ENCODE measurements at regions not wholly inside any gene's neighbourhood (a gene's known extent, or its start where the extent isn't known, plus 50 kb on each side); places are given as distances from the start of the nearest gene placed in this dataset.

DNA sequence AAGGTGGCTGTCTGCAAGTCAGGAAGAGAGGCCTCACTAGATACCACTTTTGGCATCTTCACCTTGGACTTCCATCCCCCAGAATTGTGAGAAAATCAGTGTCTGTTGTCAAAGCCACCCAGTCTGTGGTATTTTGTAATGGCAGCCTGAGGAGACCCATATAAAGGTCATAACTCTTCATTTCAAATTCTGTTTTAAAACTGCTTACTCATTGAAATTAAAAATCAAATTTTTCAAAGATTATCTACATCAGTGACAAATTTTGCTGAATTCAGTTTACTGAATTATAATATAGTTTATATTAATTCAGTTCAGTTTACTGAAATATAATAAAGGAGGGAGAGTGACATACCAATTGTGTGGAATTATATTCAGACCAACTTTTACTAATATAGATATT, 133.1 kb upstream of the IL15 start:
- TF ChIP-seq, protein P1, sequence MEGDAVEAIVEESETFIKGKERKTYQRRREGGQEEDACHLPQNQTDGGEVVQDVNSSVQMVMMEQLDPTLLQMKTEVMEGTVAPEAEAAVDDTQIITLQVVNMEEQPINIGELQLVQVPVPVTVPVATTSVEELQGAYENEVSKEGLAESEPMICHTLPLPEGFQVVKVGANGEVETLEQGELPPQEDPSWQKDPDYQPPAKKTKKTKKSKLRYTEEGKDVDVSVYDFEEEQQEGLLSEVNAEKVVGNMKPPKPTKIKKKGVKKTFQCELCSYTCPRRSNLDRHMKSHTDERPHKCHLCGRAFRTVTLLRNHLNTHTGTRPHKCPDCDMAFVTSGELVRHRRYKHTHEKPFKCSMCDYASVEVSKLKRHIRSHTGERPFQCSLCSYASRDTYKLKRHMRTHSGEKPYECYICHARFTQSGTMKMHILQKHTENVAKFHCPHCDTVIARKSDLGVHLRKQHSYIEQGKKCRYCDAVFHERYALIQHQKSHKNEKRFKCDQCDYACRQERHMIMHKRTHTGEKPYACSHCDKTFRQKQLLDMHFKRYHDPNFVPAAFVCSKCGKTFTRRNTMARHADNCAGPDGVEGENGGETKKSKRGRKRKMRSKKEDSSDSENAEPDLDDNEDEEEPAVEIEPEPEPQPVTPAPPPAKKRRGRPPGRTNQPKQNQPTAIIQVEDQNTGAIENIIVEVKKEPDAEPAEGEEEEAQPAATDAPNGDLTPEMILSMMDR (IDR thresholded peaks at IDR 0.05): no peak
- TF ChIP-seq POLR2A (IDR thresholded peaks at IDR 0.05): no peak
- intact Hi-C loops (cut with DNase I; ENCODE audit: low total_unique reads): no loop called here
- no peak overlapping the region for H3K4me3 ChIP-seq (ENCODE audit: low read depth, poor library complexity, severe bottlenecking)
- no peak for DNase-seq (ENCODE audit: low spot score in 2 of 2)

DNA sequence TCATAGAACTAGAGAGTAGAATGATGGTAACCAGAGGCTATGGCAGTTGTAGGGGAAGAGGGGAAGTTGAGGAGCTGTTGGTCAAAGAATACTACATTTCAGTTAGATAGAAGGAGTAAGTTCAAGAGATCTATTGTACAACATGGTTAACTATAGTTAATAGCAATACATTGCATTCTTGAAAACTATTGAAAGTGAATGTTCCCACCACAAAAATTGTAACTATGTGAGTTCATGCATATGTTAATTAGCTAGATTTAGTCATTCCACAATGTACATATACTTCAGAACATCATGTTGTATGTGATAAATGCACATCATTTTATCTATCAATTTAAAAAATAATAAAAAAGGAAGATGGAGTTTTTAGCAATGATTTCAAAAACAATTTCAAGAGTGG, 125.3 kb upstream of the IL15 start:
- no peak for TF ChIP-seq POLR2A (IDR thresholded peaks at IDR 0.05)
- TF ChIP-seq, protein P1 (IDR thresholded peaks at IDR 0.05): no peak
- intact Hi-C loops (cut with DNase I; ENCODE audit: low total_unique reads): no loop called here
- H3K4me3 ChIP-seq (ENCODE audit: low read depth, poor library complexity, severe bottlenecking): no peak overlapping the region
- no peak for DNase-seq (ENCODE audit: low spot score in 2 of 2)

DNA sequence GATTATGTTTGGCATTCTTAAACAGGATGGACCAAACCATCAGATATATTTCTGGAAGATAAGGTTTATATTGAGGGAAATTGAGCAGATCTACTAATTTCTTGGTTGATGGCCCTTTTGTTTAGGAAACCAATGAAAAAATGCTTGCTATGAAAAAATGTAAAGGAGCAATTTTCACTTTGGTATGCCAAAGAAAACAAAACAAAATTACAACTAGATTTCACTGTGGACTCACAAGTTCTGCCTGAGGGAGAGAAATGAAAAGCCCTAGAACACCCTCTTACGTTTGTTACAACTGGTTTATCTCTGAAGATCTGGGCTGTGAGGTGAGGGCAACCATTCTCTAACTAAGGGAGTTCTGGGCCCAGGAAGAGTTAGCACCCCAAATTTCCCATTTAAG, 122.5 kb upstream of the IL15 start:
- WGBS, 2 donors: 51 to 84% methylated on average over 1 of the region's 1 CpG
- no peak overlapping the region for H3K4me3 ChIP-seq (ENCODE audit: low read depth, poor library complexity, severe bottlenecking)
- TF ChIP-seq POLR2A (IDR thresholded peaks at IDR 0.05): no peak
- TF ChIP-seq, protein P1 (IDR thresholded peaks at IDR 0.05): no peak
- intact Hi-C loops (cut with DNase I; ENCODE audit: low total_unique reads): no loop called here
- no peak for DNase-seq (ENCODE audit: low spot score in 2 of 2)

DNA sequence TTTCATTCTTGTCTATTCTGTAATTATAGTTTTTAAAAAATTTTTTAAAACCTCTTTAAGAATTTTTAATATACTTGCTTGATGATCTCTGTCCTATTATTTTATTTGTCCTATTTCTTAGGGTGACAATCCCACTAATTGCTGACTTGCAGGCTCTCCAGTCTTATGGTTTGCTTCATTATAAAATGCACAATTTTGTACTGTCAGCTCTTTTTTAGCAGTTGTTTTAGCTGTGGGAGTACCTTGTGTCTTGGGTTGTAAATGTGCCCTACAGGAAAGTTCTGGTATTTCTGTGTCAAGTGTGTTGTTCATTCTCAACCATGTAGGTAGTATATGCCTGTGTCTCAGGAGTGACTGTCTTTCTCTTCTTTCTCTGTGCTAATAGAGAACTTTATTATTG, 118.2 kb upstream of the IL15 start:
- no peak for TF ChIP-seq POLR2A (IDR thresholded peaks at IDR 0.05)
- TF ChIP-seq, protein P1 (IDR thresholded peaks at IDR 0.05): no peak
- intact Hi-C loops (cut with DNase I; ENCODE audit: low total_unique reads): no loop called here

DNA sequence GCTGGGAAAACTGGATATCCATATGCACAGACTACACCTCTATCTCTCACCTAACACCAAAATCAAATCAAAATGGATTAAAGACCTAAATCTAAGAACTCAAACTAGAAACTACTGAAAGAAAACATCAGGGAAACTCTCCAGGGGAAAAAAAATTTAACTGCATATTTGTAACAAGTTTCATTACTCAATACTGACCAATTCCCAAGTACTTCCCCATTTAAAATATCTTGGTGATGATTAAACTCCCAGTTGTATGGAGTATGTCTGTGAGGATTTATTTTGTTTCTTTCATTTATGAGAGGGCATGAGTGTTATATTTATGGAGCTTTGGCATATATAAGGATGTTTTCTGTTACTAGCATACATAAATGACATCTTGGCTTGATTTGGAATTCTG, 112.3 kb upstream of the IL15 start:
- DNase-seq (ENCODE audit: low spot score in 2 of 2): no peak
- no peak for TF ChIP-seq POLR2A (IDR thresholded peaks at IDR 0.05)
- TF ChIP-seq, protein P1 (IDR thresholded peaks at IDR 0.05): no peak
- intact Hi-C loops (cut with DNase I; ENCODE audit: low total_unique reads): no loop called here
- no peak overlapping the region for H3K4me3 ChIP-seq (ENCODE audit: low read depth, poor library complexity, severe bottlenecking)

More for the DNA sequence above, 118.2 kb upstream of the IL15 start:
- no peak for DNase-seq (ENCODE audit: low spot score in 2 of 2)
- no peak overlapping the region for H3K4me3 ChIP-seq (ENCODE audit: low read depth, poor library complexity, severe bottlenecking)

DNA sequence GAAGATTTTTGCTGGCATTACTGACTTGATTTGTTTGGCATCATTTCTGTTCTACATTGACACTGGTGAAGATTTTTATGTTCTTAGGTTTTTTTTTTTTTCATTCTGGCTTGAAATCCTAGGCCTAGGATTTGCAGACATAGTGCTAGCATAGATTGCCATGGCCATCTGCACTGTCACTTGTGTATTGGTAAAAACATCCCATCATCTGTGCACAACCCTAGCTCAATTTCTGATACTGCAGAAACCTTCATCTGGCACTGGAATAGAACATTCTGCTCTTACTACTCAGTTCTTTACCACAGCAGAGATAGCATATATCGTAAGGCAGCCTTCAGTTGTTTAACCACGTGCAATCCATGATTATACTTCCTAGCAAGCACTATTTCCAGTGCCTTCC, 111.5 kb upstream of the IL15 start:
- no peak overlapping the region for H3K4me3 ChIP-seq (ENCODE audit: low read depth, poor library complexity, severe bottlenecking)
- intact Hi-C loops (cut with DNase I; ENCODE audit: low total_unique reads): no loop called here
- WGBS, 2 donors: 83 to 87% methylated on average over 2 of the region's 2 CpGs
- no peak for DNase-seq (ENCODE audit: low spot score in 2 of 2)
- TF ChIP-seq, protein P1 (IDR thresholded peaks at IDR 0.05): no peak
- no peak for TF ChIP-seq POLR2A (IDR thresholded peaks at IDR 0.05)
